ENCODE measurements at regions not wholly inside any gene's neighbourhood (a gene's known extent, or its start where the extent isn't known, plus 50 kb on each side); places are given as distances from the start of the nearest gene placed in this dataset.

DNA sequence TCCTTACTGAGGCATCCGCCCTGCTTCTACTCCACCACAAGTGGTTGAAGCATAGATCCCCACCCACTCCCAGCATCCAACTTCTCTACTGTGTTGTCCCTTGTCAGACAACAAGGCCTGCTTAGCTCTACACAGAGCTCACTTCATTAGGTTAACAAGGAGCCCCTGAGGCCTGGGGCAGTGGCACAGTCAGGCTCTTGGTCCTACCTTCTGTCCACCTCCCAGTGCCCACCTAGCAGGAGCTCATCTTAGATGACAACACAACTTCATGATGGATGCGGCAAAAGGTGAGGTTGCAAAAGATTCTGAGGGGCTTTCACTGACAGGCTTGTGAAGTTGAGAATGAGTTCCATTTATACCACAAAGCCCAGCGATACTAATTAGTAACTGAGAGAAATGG lies 432.0 kb upstream of the CDH5 start:
- no peak for TF ChIP-seq CTCF (IDR thresholded peaks at IDR 0.05; ENCODE audit: extremely low read depth, missing control alignments)
- DNase-seq (ENCODE audit: low spot score), result no peak

DNA sequence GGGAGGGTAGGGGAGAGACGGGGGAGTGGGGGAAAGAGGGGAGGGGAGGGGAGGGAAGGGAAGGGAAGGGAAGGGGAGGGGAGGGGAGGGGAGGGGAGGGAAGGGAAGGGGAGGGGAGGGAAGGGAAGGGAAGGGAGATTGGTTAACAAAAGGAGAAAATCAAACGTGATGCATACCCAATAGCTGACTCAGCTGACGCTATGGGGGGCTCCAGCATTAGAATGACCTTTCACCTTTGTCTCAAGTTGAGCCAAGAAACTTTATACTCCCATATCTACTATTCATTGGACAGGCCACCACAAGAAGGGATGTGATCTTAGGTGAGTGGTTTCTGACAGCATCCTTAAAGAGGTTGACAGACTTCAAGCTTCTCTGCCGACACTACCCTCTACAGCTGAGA lies 432.8 kb upstream of the CDH5 start:
- DNase-seq (ENCODE audit: low spot score), result no peak
- no peak for TF ChIP-seq CTCF (IDR thresholded peaks at IDR 0.05; ENCODE audit: extremely low read depth, missing control alignments)

- TF ChIP-seq CTCF (IDR thresholded peaks at IDR 0.05; ENCODE audit: extremely low read depth, missing control alignments), result no peak
- no peak for DNase-seq (ENCODE audit: low spot score)
These were observed 434.0 kb upstream of the CDH5 start for GRCh38 chr16:65932350-65933072.

- DNase-seq (ENCODE audit: low spot score), result no peak
- no peak for TF ChIP-seq CTCF (IDR thresholded peaks at IDR 0.05; ENCODE audit: extremely low read depth, missing control alignments)
These were observed 443.6 kb upstream of the CDH5 start for GRCh38 chr16:65922923-65923322.

- no peak for TF ChIP-seq CTCF (IDR thresholded peaks at IDR 0.05; ENCODE audit: extremely low read depth, missing control alignments)
These were observed 446.5 kb upstream of the CDH5 start for GRCh38 chr16:65919986-65920376.

DNA sequence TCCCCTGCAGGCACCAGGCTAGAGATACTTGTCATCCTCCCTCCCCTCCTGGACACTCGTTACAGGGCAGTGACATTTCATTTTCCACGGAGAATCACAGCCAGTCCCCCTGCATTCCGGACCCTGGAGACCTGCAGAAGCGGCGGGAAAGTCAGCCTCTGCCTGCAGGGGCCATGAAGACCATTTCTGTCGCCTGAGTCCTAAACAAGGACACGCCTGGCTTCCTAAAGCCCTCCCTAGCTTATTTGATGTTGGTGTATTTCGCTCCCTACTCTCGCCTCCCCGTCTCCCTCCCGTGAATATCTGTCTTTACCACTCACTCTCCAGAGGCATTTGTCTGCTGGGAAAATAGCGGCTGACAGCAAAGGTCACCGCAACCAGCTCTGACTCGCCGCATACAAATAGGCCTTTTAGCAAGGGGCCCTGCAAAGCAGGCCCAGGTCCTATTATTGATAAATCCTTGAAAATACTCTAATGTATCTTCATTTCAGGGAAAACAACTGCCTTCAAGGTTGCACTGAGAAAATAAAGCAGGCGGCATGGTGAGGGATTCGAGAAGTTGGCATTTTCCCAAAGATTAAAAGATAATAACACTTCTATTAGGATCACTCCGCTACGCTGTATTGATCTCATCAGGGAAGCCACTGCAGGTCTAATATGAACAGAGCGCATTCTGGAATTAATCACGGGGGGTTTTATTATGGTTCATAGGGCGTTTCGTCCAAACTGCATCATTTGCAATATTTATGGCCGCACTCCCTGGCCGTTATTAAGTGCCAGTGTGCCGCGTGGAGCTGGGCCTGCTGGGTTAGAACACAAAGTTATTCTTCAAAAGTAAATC lies 447.1 kb upstream of the CDH5 start:
- no peak for TF ChIP-seq CTCF (IDR thresholded peaks at IDR 0.05; ENCODE audit: extremely low read depth, missing control alignments)
- no peak for DNase-seq (ENCODE audit: low spot score)

More at GRCh38 chr16:65919986-65920376, 446.5 kb upstream of the CDH5 start:
- DNase-seq (ENCODE audit: low spot score), result no peak

GRCh38 chr16:65917466-65917865 lies 449.0 kb upstream of the CDH5 start:
- no peak for DNase-seq (ENCODE audit: low spot score)
- TF ChIP-seq CTCF (IDR thresholded peaks at IDR 0.05; ENCODE audit: extremely low read depth, missing control alignments), result no peak
